Endothelial cell of umbilical vein (primary cell): ENCODE measurements at regions not wholly inside any gene's neighbourhood (a gene's known extent, or its start where the extent isn't known, plus 50 kb on each side); places are given as distances from the start of the nearest gene placed in this dataset.

Experiments used
- BruUV-seq: library from RNA; stranded (reverse); fragments of 400-500 nt; replicated peaks from 2 replicates; lab custom pipeline; 2021; lab: Mats Ljungman, UMichigan
- CTCF ChIA-PET: fragments of 300-600, 350-600 bp; sonication (Branson Sonifier 250); formaldehyde crosslinking; loops from one replicate; lab custom pipeline; 2021; ENCODE audit warnings: antibody characterized with exemption, inconsistent platforms; lab: Charles Lee
- POLR2A ChIA-PET: fragments of 300-600, 350-600 bp; sonication (Branson Sonifier 250); formaldehyde crosslinking; loops from one replicate; lab custom pipeline; 2021; ENCODE audit warnings: antibody characterized with exemption, inconsistent platforms; lab: Charles Lee
- DNase-seq: peaks from one replicate; pipeline ENCODE4 v3.0.0-alpha.2; 2011; ENCODE audit warnings: low read depth, low spot score
- FAIRE-seq: peaks from 2 replicates; lab custom pipeline; 2011; peaks lifted over from hg19 to GRCh38; lab: Jason Lieb, UNC
- H2AFZ ChIP-seq: 2 replicates; pipeline ENCODE4 v1.6.0; 2012; ENCODE audit warnings: low read depth, low read length, control low read depth, inconsistent platforms
- H3K27ac ChIP-seq: 2 replicates; pipeline ENCODE4 v1.5.1; 2011; ENCODE audit warnings: low read depth, mild to moderate bottlenecking, control low read depth, low read length, moderate library complexity; ENCODE audit not compliant: insufficient read depth
- H3K27me3 ChIP-seq, 2 experiments: 2 replicates each; pipeline versions ENCODE4 v1.6.0 to v1.6.1; 2011; ENCODE audit warnings: low read length in 2 of 2, mixed read lengths in 1 of 2; ENCODE audit not compliant: control insufficient read depth in 2 of 2, insufficient read depth in 2 of 2
- H3K36me3 ChIP-seq, 2 experiments: 2 replicates in 1 of 2; 3 replicates in 1 of 2; pipeline ENCODE4 v1.5.1; 2011; ENCODE audit warnings: low read length in 2 of 2, mild to moderate bottlenecking in 1 of 2, moderate library complexity in 1 of 2; ENCODE audit not compliant: control insufficient read depth in 2 of 2, insufficient read depth in 2 of 2; ENCODE audit errors: extremely low read depth in 1 of 2
- H3K4me1 ChIP-seq: 3 replicates; pipeline ENCODE4 v1.5.1; 2011; ENCODE audit warnings: mild to moderate bottlenecking, low read length; ENCODE audit not compliant: control insufficient read depth, insufficient read depth; ENCODE audit errors: extremely low read depth
- H3K4me2 ChIP-seq: 2 replicates; pipeline ENCODE4 v1.6.1; 2011; ENCODE audit warnings: low read length, control low read depth, mixed read lengths; ENCODE audit not compliant: insufficient read depth
- H3K4me3 ChIP-seq, 3 experiments: fragments of 200-600 bp in 1 of 3; sonication (generic), shearing (Covaris generic) in 1 of 3; replicated peaks in 1 of 3; 2 replicates each; pipeline ENCODE4 v1.5.1; 2011 to 2016; ENCODE audit warnings: control low read depth in 3 of 3, low read length in 3 of 3, mild to moderate bottlenecking in 2 of 3, inconsistent platforms in 1 of 3, low read depth in 1 of 3, moderate library complexity in 1 of 3; ENCODE audit not compliant: insufficient read depth in 1 of 3
- H3K79me2 ChIP-seq: 2 replicates; pipeline ENCODE4 v1.6.0; 2012; ENCODE audit warnings: low read length, inconsistent platforms; ENCODE audit not compliant: control insufficient read depth, insufficient read depth
- H3K9ac ChIP-seq: replicated peaks from 2 replicates; pipeline ENCODE3; 2011; ENCODE audit warnings: low read length, control low read depth; ENCODE audit not compliant: insufficient read depth; ENCODE audit errors: extremely low read depth
- H3K9me1 ChIP-seq: replicated peaks from 3 replicates; pipeline ENCODE4 v1.6.0; 2011; ENCODE audit warnings: mild to moderate bottlenecking, low read length; ENCODE audit not compliant: control insufficient read depth, insufficient read depth; ENCODE audit errors: extremely low read depth
- H3K9me3 ChIP-seq: replicated peaks from 2 replicates; pipeline ENCODE4 v1.5.1; 2012; ENCODE audit warnings: low read length, inconsistent platforms; ENCODE audit not compliant: control insufficient read depth, insufficient read depth
- H4K20me1 ChIP-seq: replicated peaks from 2 replicates; pipeline ENCODE3; 2011; ENCODE audit warnings: mild to moderate bottlenecking, low read length; ENCODE audit not compliant: control insufficient read depth, insufficient read depth; ENCODE audit errors: extremely low read depth
- CTCF ChIP-seq, 2 donors: IDR thresholded peaks; 1 replicate in 1 of 2; 2 replicates in 1 of 2; pipeline ENCODE4 v1.5.1; 2011; ENCODE audit warnings: low read length in 2 of 2, mild to moderate bottlenecking in 2 of 2, moderate library complexity in 2 of 2, control low read depth in 1 of 2, inconsistent platforms in 1 of 2, low read depth in 1 of 2; ENCODE audit not compliant: insufficient read depth in 1 of 2; ENCODE audit errors: extremely low read depth in 1 of 2
- EZH2 ChIP-seq: IDR thresholded peaks from 2 replicates; pipeline ENCODE4 v1.6.1; 2012; ENCODE audit warnings: borderline replicate concordance, low read depth, mild to moderate bottlenecking, moderate library complexity, low read length, inconsistent platforms; ENCODE audit not compliant: severe bottlenecking
- FOS ChIP-seq: IDR thresholded peaks from 2 replicates; pipeline ENCODE4 v1.6.1; 2011; ENCODE audit warnings: mild to moderate bottlenecking, low read length, moderate library complexity, borderline replicate concordance; ENCODE audit not compliant: insufficient read depth
- GATA2 ChIP-seq: IDR thresholded peaks from 2 replicates; pipeline ENCODE4 v1.7.0; 2011; ENCODE audit warnings: low read depth, mild to moderate bottlenecking, moderate library complexity, mixed read lengths, low read length; ENCODE audit not compliant: insufficient read length, insufficient read depth
- JUN ChIP-seq: IDR thresholded peaks from 2 replicates; pipeline ENCODE4 v1.6.1; 2011; ENCODE audit warnings: borderline replicate concordance, low read depth; ENCODE audit not compliant: insufficient read length, insufficient read depth
- MAX ChIP-seq: IDR thresholded peaks from 2 replicates; pipeline ENCODE4 v1.6.1; 2011; ENCODE audit not compliant: insufficient read depth, insufficient read length
- MYC ChIP-seq: IDR thresholded peaks from one replicate; pipeline ENCODE4 v1.6.1; 2011; ENCODE audit warnings: mild to moderate bottlenecking, low read depth, low read length
- POLR2A ChIP-seq: IDR thresholded peaks from 2 replicates; pipeline ENCODE4 v1.6.1; 2012; ENCODE audit warnings: low read depth, mild to moderate bottlenecking, control low read depth, low read length
- POLR2AphosphoS5 ChIP-seq: IDR thresholded peaks from 2 replicates; pipeline ENCODE4 v1.6.1; 2012; ENCODE audit warnings: low read depth, mild to moderate bottlenecking, control low read depth, low read length, moderate library complexity; ENCODE audit not compliant: insufficient read depth
- dilution Hi-C: fragments of 300-500 bp; cut with MboI; formaldehyde crosslinking; loops from one replicate; pipeline ENCODE4 v1.15.0; 2019; ENCODE audit warnings: low sequenced_read_pairs; ENCODE audit not compliant: extremely low pct_ligation_motif_present
- intact Hi-C: fragments of 100-400 bp; cut with micrococcal nuclease; formaldehyde crosslinking; loops from one replicate; pipeline ENCODE4 v1.10.0; 2022

GRCh38 chr4:148845609-148846008 lies 403.4 kb upstream of the NR3C2 start:
- FAIRE-seq, result no peak
- H3K9me1 ChIP-seq, result no peaks in the 10 kb centered on the region
- dilution Hi-C loops (no loop called here), intact Hi-C loops (no loop called here)
- TF ChIP-seq JUN (no peak), CTCF (IDR thresholded peaks at IDR 0.05; ENCODE audit: extremely low read depth in 1 of 2, insufficient read depth in 1 of 2, low read depth in 1 of 2, low read length in 2 of 2) (no peak), MAX (no peak), GATA2 (no peak), EZH2 (no peak), FOS (no peak), POLR2AphosphoS5 (no peak), POLR2A (no peak), MYC (no peak)
- no peaks in the 10 kb centered on the region for H3K4me1 ChIP-seq
- no peaks in the 10 kb centered on the region for H3K27me3 ChIP-seq
- ChIA-PET POLR2A (no interaction called here), CTCF (interaction anchor here (1.1 to 1.9 kb wide), 2 partner anchors 9 to 34 kb away, joined by 4 to 5 read pairs; no protein-coding TSS in a partner anchor)
- H3K9me3 ChIP-seq, result no peaks in the 10 kb centered on the region
- no peak overlapping the region for H2AFZ ChIP-seq
- no peaks in the 10 kb centered on the region for H4K20me1 ChIP-seq
- no peak for DNase-seq
- no peak overlapping the region for H3K9ac ChIP-seq
- no peak overlapping the region for H3K27ac ChIP-seq
- H3K36me3 ChIP-seq, result no peaks in the 10 kb centered on the region
- no peak overlapping the region for H3K4me2 ChIP-seq
- BruUV-seq, result no TSS peak
- H3K4me3 ChIP-seq, result no peak overlapping the region
- H3K79me2 ChIP-seq, result no peaks in the 10 kb centered on the region
